Stimulated activated CD4-positive, alpha-beta T cell treated with anti-CD3 and anti-CD28 coated beads, Interleukin-15, amount 100 ng/mL, for 48 hours (primary cell): ENCODE measurements at regions not wholly inside any gene's neighbourhood (a gene's known extent, or its start where the extent isn't known, plus 50 kb on each side); places are given as distances from the start of the nearest gene placed in this dataset.

ENCODE experiments used
- DNase-seq, 2 donors: peaks; one replicate each; pipeline ENCODE4 v3.0.0-alpha.2; 2020; ENCODE audit warnings: low read depth in 2 of 2

DNA sequence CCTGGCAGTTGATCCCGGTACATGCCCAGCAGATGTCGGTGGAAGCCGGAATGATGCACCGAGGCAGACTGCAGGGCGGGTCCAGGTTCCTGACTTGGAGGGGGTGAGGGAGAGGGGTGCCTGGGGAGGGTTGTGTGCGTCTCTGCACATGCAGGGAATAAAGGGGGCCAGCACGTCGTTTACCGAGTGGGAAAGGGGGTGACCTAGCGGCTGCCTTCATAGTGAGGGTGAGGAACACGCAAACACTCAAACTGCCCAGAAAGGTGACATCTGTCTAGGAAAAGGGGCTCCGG is 801.7 kb downstream of the TBC1D22A start:
- DNase-seq, result no peak

GRCh38 chr22:47563406-47564157 is 801.1 kb downstream of the TBC1D22A start:
- DNase-seq, result no peak

- DNase-seq, result no peak
These were observed 799.3 kb downstream of the TBC1D22A start for GRCh38 chr22:47561766-47562165.

- DNase-seq, result no peak
These were observed 798.7 kb downstream of the TBC1D22A start for GRCh38 chr22:47561115-47561675.

DNA sequence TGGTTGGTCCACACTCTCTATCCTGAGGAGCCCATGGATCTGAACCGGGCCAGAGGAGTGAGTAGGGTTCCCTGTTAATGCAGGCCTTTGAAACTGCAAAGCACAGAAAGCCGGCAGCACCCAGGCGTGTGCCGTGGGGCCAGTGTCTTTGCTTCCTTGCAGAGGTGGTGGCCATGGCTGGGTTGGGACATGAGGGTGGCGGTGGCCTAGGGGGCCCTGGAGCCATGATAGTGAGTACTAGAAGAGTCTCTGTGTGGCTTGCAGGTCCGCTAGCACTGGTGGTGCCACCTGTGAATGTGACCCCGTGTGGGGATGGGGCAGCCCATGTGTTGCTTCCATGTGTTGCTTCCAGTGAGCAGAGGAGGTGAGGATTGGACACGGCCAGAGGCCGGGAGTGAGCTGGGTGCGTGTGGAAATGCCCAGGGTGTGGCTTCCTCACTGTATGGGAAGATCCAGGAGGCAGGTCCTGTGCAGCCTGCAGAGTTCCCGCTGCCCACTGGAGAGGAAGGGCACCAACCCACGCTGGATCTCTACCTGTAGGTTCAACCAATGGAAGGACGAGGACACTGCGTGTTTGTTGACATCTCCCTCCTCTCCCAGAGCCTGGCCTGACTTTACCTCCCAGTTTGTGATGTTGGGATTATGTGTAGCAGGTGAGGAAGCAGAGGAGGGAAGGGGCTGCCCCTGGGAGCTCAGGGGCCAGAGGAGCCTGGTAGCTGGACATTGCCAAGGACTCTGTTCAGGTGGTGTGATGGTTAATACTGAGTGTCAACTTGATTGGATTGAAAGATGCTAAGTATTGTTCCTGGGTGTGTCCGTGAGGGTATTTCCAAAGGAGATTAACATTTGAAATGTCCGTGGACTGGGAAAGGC is 796.6 kb downstream of the TBC1D22A start:
- no peak for DNase-seq

GRCh38 chr22:47556473-47556872 is 794.0 kb downstream of the TBC1D22A start:
- DNase-seq, result no peak

DNA sequence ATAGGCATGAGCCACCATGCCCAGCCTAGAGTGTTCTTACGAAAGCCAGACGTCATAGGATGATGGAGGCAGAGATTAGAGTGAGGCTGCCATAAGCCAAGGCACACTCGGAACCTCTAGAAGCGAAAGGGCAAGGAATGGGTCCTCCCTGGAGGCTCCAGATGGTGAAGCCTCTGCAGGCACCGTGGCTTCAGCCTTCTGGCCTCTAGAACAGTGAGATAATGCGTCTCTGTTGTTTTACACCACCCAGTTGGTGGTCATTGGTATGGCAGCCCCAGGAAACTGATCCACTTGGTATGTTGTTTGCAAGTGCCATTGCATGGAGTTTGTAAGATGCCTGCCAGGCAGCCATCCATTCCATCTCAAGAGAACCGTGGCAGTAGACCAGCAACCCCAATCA is 791.0 kb downstream of the TBC1D22A start:
- no peak for DNase-seq

DNA sequence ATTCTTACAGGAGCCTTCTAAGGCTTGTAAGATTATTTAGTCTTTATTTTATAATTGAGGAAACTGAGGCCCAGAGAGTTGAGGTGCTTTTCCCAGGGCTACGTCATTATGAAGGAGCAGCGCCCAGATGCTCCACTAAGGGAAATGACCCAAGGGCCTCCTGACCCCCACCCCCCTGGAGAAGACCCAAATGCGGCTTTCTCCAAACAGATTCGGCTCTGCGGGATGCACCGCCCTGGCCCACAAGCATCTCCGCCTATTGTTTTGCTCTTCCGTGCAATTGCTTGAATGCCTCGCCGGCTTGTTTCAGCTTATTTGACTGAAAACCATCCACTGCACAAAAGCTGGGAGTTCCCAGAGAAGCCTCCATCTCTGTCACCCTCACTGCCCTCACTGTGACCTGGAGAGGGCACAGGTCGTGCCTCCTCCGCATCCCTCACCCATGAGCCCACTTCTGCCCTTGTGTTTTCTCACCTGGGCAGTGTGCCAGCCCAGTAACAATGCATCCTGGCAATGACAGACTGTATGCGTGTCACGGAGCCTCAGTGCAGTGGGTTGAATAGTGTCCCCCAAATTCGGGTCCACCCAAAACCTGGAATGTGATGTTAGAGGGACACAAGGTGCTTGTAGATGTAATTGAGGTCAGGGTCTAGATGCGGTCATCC is 790.2 kb downstream of the TBC1D22A start:
- no peak for DNase-seq

GRCh38 chr22:47552024-47552423 is 789.6 kb downstream of the TBC1D22A start:
- DNase-seq, result no peak

DNA sequence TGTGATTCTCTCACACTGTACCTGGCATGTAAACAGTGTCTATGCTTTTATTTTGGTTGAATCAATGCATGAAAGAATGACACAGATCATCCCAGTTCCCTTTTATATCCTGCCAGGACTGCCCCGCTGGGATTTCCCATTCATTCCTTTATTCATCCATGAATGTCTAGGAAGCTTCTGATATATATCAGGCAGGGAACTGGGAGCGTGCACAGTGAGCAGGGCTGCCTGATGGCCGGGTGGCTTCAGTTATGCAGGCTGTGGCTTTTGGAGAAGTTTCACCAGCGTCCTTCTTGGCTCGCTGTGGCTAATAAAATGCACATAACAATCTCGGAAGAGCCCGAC is 789.0 kb downstream of the TBC1D22A start:
- no peak for DNase-seq

DNA sequence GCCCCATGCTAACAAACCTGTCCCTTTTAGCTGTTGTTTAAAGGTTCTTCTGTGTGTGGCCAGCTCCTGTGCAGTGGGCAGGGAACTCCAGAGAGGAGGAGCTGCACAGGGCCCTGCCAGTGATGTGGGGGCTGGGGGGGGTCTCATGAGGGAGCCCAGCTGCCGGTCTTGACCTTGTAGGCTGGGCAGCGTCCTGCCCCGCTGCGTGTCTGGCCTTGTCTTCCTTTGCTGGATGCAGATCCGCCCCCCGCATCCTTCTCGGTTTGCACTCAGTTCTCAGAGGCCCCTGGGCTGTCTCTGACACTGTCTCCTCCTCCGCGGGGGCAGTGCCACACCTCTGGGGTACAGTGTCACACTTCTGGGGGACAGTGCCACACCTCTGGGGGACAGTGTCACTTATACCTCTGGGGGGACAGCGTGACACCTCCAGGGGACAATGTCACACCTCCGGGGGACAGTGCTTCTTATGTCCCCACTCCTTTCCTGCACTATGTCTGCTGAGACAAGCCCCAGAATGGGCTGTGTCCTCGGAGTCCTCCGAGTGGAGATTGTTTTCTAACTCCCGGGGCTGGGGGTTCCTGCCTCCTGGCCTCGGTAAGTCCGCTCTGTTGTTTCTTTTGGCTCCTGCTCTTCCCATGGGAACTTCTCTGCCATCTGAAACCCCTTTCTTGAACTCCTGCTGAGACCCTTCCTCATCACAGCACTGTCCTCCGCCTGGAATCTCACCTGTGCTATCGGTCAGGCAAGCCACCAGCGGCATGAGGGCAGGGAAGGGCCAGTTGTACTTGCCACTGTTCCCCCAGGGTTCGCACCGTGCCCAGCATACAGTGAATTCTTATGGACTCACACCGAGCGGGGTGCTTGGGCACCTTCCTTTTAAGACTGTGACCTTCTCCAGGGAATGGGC is 788.3 kb downstream of the TBC1D22A start:
- no peak for DNase-seq

DNA sequence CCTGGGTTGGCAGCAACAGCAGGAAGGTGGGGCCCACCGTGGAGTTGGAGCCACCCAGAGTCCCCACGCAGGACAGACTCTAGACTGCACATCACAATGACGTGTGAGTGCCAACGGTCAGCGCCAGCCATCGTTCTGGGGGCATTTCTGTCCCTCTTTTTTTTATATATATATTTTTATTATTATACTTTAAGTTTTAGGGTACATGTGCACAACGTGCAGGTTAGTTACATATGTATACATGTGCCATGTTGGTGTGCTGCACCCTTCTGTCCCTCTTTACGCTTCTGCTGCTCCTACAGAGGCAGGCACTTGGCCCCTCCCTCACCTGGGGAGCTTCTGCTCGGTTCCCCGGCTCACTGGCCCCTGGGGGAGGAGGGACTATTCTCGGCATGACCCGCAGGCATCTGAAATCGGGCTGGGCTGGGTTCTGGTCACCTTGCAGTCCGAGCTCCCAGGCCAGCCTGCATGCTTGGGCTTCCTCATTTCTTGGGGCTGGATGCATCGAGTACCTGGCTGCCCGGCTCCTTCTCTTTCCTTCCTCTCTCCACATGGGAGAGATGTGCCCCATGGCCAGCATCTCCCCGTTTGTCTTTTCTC is 787.4 kb downstream of the TBC1D22A start:
- DNase-seq, result no peak

- no peak for DNase-seq
These were observed 786.7 kb downstream of the TBC1D22A start for GRCh38 chr22:47548953-47549740.

- DNase-seq, result no peak
These were observed 785.6 kb downstream of the TBC1D22A start for GRCh38 chr22:47547881-47548650.

- DNase-seq, result no peak
These were observed 784.8 kb downstream of the TBC1D22A start for GRCh38 chr22:47547239-47547661.

GRCh38 chr22:47544696-47545095 is 782.2 kb downstream of the TBC1D22A start:
- DNase-seq, result no peak

- DNase-seq, result no peak
These were observed 781.0 kb downstream of the TBC1D22A start for GRCh38 chr22:47543447-47543846.

- no peak for DNase-seq
These were observed 777.6 kb downstream of the TBC1D22A start for GRCh38 chr22:47540011-47540410.

DNA sequence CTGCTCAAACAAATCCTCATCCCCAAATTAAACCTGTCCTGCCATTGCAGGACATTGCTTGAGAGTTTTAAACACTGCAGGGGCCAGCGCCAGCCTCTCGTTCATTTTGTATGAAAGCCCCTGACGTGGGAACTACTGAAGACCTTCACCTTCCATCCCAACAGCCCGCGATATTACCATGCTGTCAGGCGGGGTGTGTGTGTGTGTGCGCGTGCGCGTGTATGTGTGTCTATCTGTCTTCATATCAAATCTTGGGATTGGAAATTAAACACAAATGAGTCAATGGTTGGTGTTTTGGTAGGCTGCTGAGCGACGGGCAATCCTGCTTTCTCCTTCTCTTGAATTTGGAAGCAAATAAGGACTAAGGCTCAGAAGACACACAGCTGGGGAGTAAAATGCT is 776.9 kb downstream of the TBC1D22A start:
- DNase-seq, result no peak
